WTC11 (cell line): ENCODE measurements at regions not wholly inside any gene's neighbourhood (a gene's known extent, or its start where the extent isn't known, plus 50 kb on each side); places are given as distances from the start of the nearest gene placed in this dataset.

Experiments used
- CREB1 ChIP-seq: sonication (generic); formaldehyde crosslinking; IDR thresholded peaks from 2 replicates; pipeline ENCODE4 v1.8.0; 2023; ENCODE audit warnings: mild to moderate bottlenecking, missing genetic modification reagents
- CTCF ChIP-seq: fragments of 200-600 bp; IDR thresholded peaks from 2 replicates; pipeline ENCODE4 v1.8.0; 2022; ENCODE audit warnings: antibody characterized with exemption
- ELF4 ChIP-seq: sonication (generic); formaldehyde crosslinking; IDR thresholded peaks from 2 replicates; pipeline ENCODE4 v1.8.1; 2022; ENCODE audit warnings: low read depth, mild to moderate bottlenecking, moderate library complexity, missing genetic modification reagents
- JAZF1 ChIP-seq: fragments of 250-450 bp; sonication (Bioruptor Pico); IDR thresholded peaks from 2 replicates; pipeline ENCODE4 v1.9.0; 2021; ENCODE audit warnings: moderate library complexity, mild to moderate bottlenecking, inconsistent platforms
- MAX ChIP-seq: sonication (generic); formaldehyde crosslinking; IDR thresholded peaks from 2 replicates; pipeline ENCODE4 v1.8.0; 2022; ENCODE audit warnings: mild to moderate bottlenecking, missing genetic modification reagents
- MYBL2 ChIP-seq: sonication (generic); formaldehyde crosslinking; IDR thresholded peaks from 2 replicates; pipeline ENCODE4 v1.8.1; 2023; ENCODE audit warnings: mild to moderate bottlenecking, moderate library complexity, missing genetic modification reagents
- NR3C1 ChIP-seq: sonication (generic); formaldehyde crosslinking; conservative IDR thresholded peaks from 2 replicates; pipeline ENCODE4 v1.8.1; 2023; ENCODE audit warnings: low read depth, mild to moderate bottlenecking, missing genetic modification reagents
- TEAD4 ChIP-seq: sonication (generic); formaldehyde crosslinking; IDR thresholded peaks from 2 replicates; pipeline ENCODE4 v1.8.0; 2022; ENCODE audit warnings: mild to moderate bottlenecking, missing genetic modification reagents
- TF ChIP-seq, protein P1 (sequence below): sonication (generic); formaldehyde crosslinking; IDR thresholded peaks from 2 replicates; pipeline ENCODE4 v1.8.1; 2022; ENCODE audit warnings: missing genetic modification reagents, borderline replicate concordance
- TF ChIP-seq, protein P2 (sequence below): sonication (generic); formaldehyde crosslinking; IDR thresholded peaks from 2 replicates; pipeline ENCODE4 v1.8.0; 2023; ENCODE audit warnings: missing genetic modification reagents, mild to moderate bottlenecking, borderline replicate concordance
- TF ChIP-seq, protein P3 (sequence below): sonication (generic); formaldehyde crosslinking; IDR thresholded peaks from 2 replicates; pipeline ENCODE4 v1.8.1; 2022; ENCODE audit warnings: low read depth, missing genetic modification reagents, borderline replicate concordance
- TF ChIP-seq, protein P4 (sequence below): sonication (generic); formaldehyde crosslinking; IDR thresholded peaks from 2 replicates; pipeline ENCODE4 v1.8.1; 2023; ENCODE audit warnings: mild to moderate bottlenecking, missing genetic modification reagents, moderate library complexity

- no peak for TF ChIP-seq CREB1 (CRISPR knock-in tag)
- TF ChIP-seq CTCF: no peak
- TF ChIP-seq JAZF1 (CRISPR knock-in tag): no peak
- TF ChIP-seq, protein P1, sequence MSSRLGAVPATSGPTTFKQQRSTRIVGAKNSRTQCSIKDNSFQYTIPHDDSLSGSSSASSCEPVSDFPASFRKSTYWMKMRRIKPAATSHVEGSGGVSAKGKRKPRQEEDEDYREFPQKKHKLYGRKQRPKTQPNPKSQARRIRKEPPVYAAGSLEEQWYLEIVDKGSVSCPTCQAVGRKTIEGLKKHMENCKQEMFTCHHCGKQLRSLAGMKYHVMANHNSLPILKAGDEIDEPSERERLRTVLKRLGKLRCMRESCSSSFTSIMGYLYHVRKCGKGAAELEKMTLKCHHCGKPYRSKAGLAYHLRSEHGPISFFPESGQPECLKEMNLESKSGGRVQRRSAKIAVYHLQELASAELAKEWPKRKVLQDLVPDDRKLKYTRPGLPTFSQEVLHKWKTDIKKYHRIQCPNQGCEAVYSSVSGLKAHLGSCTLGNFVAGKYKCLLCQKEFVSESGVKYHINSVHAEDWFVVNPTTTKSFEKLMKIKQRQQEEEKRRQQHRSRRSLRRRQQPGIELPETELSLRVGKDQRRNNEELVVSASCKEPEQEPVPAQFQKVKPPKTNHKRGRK (CRISPR knock-in tag): no peak
- TF ChIP-seq MYBL2 (CRISPR knock-in tag): no peak
- no peak for TF ChIP-seq ELF4 (CRISPR knock-in tag)
- TF ChIP-seq, protein P2, sequence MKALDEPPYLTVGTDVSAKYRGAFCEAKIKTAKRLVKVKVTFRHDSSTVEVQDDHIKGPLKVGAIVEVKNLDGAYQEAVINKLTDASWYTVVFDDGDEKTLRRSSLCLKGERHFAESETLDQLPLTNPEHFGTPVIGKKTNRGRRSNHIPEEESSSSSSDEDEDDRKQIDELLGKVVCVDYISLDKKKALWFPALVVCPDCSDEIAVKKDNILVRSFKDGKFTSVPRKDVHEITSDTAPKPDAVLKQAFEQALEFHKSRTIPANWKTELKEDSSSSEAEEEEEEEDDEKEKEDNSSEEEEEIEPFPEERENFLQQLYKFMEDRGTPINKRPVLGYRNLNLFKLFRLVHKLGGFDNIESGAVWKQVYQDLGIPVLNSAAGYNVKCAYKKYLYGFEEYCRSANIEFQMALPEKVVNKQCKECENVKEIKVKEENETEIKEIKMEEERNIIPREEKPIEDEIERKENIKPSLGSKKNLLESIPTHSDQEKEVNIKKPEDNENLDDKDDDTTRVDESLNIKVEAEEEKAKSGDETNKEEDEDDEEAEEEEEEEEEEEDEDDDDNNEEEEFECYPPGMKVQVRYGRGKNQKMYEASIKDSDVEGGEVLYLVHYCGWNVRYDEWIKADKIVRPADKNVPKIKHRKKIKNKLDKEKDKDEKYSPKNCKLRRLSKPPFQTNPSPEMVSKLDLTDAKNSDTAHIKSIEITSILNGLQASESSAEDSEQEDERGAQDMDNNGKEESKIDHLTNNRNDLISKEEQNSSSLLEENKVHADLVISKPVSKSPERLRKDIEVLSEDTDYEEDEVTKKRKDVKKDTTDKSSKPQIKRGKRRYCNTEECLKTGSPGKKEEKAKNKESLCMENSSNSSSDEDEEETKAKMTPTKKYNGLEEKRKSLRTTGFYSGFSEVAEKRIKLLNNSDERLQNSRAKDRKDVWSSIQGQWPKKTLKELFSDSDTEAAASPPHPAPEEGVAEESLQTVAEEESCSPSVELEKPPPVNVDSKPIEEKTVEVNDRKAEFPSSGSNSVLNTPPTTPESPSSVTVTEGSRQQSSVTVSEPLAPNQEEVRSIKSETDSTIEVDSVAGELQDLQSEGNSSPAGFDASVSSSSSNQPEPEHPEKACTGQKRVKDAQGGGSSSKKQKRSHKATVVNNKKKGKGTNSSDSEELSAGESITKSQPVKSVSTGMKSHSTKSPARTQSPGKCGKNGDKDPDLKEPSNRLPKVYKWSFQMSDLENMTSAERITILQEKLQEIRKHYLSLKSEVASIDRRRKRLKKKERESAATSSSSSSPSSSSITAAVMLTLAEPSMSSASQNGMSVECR (CRISPR knock-in tag): no peak
- TF ChIP-seq MAX (CRISPR knock-in tag): no peak
- TF ChIP-seq NR3C1: no peak
- TF ChIP-seq, protein P3, sequence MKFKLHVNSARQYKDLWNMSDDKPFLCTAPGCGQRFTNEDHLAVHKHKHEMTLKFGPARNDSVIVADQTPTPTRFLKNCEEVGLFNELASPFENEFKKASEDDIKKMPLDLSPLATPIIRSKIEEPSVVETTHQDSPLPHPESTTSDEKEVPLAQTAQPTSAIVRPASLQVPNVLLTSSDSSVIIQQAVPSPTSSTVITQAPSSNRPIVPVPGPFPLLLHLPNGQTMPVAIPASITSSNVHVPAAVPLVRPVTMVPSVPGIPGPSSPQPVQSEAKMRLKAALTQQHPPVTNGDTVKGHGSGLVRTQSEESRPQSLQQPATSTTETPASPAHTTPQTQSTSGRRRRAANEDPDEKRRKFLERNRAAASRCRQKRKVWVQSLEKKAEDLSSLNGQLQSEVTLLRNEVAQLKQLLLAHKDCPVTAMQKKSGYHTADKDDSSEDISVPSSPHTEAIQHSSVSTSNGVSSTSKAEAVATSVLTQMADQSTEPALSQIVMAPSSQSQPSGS (CRISPR knock-in tag): no peak
- no peak for TF ChIP-seq TEAD4 (CRISPR knock-in tag)
- TF ChIP-seq, protein P4, sequence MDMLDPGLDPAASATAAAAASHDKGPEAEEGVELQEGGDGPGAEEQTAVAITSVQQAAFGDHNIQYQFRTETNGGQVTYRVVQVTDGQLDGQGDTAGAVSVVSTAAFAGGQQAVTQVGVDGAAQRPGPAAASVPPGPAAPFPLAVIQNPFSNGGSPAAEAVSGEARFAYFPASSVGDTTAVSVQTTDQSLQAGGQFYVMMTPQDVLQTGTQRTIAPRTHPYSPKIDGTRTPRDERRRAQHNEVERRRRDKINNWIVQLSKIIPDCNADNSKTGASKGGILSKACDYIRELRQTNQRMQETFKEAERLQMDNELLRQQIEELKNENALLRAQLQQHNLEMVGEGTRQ: no peak
Observed at GRCh38 chr1:79708646-79709265, 702.2 kb upstream of the ADGRL4 start.
